ENCODE measurements at regions not wholly inside any gene's neighbourhood (a gene's known extent, or its start where the extent isn't known, plus 50 kb on each side); places are given as distances from the start of the nearest gene placed in this dataset.

- H2AK5ac ChIP-seq (ENCODE audit: insufficient read length, low read length), result no peak overlapping the region
- H3K9ac ChIP-seq (ENCODE audit: extremely low read depth, insufficient read length, low read length), result no peak overlapping the region
- no peak overlapping the region for H3K27ac ChIP-seq (ENCODE audit: insufficient read length, low read depth, low read length)
- Mint-ChIP-seq H3K4me3 (no peak overlapping the region), H3K36me3 (ENCODE audit: insufficient read depth in 1 of 3, low read depth in 3 of 3) (no peaks in the 10 kb centered on the region), H3K9me3 (no peaks in the 10 kb centered on the region), H3K27ac (no peak overlapping the region), H3K27me3 (ENCODE audit: low read depth) (no peaks in the 10 kb centered on the region), H3K4me1 (peaks cover 4 to 5% of the 10 kb centered on the region in 2 experiments; a peak in 2 of 4 replicates)
- H2BK5ac ChIP-seq (ENCODE audit: insufficient read length, low read length), result no peak overlapping the region
- no CpG with 5 or more reads among the region's 4 CpGs for WGBS (ENCODE audit: extremely low coverage, insufficient read length, low lambda C conversion rate)
- no peak overlapping the region for H2AFZ ChIP-seq (ENCODE audit: low read length)
- no peaks in the 10 kb centered on the region for H4K20me1 ChIP-seq (ENCODE audit: control insufficient read depth, insufficient read depth, insufficient read length)
- no peaks in the 10 kb centered on the region for H3K4me1 ChIP-seq (ENCODE audit: insufficient read depth, low read length)
- H4K91ac ChIP-seq (ENCODE audit: insufficient read length, low read depth, low read length), result no peak overlapping the region
- H3K4me2 ChIP-seq (ENCODE audit: insufficient read depth, insufficient read length, low read length), result no peak overlapping the region
- H3K23me2 ChIP-seq (ENCODE audit: insufficient read length, low read depth, low read length, poor library complexity, severe bottlenecking), result no peaks in the 10 kb centered on the region
- H4K5ac ChIP-seq (ENCODE audit: insufficient read length, low read depth, low read length), result no peak overlapping the region
- H2BK20ac ChIP-seq (ENCODE audit: low read depth, low read length, poor library complexity, severe bottlenecking), result no peak overlapping the region
- no peak for TF ChIP-seq CTCF (conservative IDR thresholded peaks at IDR 0.05)
- H3K56ac ChIP-seq (ENCODE audit: insufficient read length, low read depth, low read length), result no peak overlapping the region
- no peaks in the 10 kb centered on the region for H3K79me2 ChIP-seq (ENCODE audit: insufficient read depth, low read length)
- H2BK12ac ChIP-seq (ENCODE audit: insufficient read length, low read depth, low read length), result no peak overlapping the region
- H3T11ph ChIP-seq (ENCODE audit: low read length), result no peak overlapping the region
- no peaks in the 10 kb centered on the region for H3K79me1 ChIP-seq (ENCODE audit: insufficient read depth, low read depth, low read length, poor library complexity, severe bottlenecking)
- no peak overlapping the region for H4K8ac ChIP-seq (replicated peaks; ENCODE audit: insufficient read length, low read depth, low read length)
- H3K4ac ChIP-seq (ENCODE audit: low read depth, low read length), result no peak overlapping the region
- H3K18ac ChIP-seq (ENCODE audit: insufficient read length, low read depth, low read length), result no peak overlapping the region
- no peaks in the 10 kb centered on the region for H3K27me3 ChIP-seq (ENCODE audit: insufficient read depth, low read length)
- H3K14ac ChIP-seq (ENCODE audit: insufficient read depth, low read length), result no peak overlapping the region
- no peak for DNase-seq
- H3K23ac ChIP-seq (ENCODE audit: insufficient read length, low read depth, low read length), result no peak overlapping the region
- H3K9me3 ChIP-seq (ENCODE audit: control insufficient read depth, low read depth, low read length), result no peaks in the 10 kb centered on the region
- H2BK120ac ChIP-seq (ENCODE audit: low read depth, low read length, poor library complexity, severe bottlenecking), result no peak overlapping the region
- H2BK15ac ChIP-seq (ENCODE audit: low read depth, low read length), result no peak overlapping the region
These were observed 851.1 kb downstream of the SLC4A3 start for GRCh38 chr2:220478305-220479058.
